GM12878 (cell line): ENCODE measurements at regions not wholly inside any gene's neighbourhood (a gene's known extent, or its start where the extent isn't known, plus 50 kb on each side); places are given as distances from the start of the nearest gene placed in this dataset.

Source experiments
- ATAC-seq: fragments of 200-7000 bp; cut with Tn5 transposase; 3 replicates; pipeline ENCODE4 v1.9.1; 2020; ENCODE audit warnings: mild to moderate bottlenecking, moderate library complexity
- BruUV-seq: library from RNA; stranded (reverse); fragments of 400-500 nt; replicated peaks from 2 replicates; lab custom pipeline; 2021; lab: Mats Ljungman, UMichigan
- CTCF ChIA-PET: fragments of 300-600 bp; sonication (Branson Sonifier 250); formaldehyde crosslinking; extraction: SDS; loops from one replicate; lab custom pipeline; 2021; ENCODE audit warnings: inconsistent platforms; lab: Yijun Ruan, JAX
- POLR2A ChIA-PET: fragments of 350-600 bp; formaldehyde crosslinking; extraction: SDS; loops from one replicate; lab custom pipeline; 2021; ENCODE audit warnings: inconsistent platforms; lab: Charles Lee
- RAD21 ChIA-PET: fragments of 300-600 bp; sonication (Branson Sonifier 250); formaldehyde crosslinking; loops from one replicate; lab custom pipeline; 2023; ENCODE audit warnings: antibody characterized with exemption; ENCODE audit not compliant: unreplicated experiment; lab: Charles Lee
- SMC1A ChIA-PET: fragments of 300-600 bp; sonication (Branson Sonifier 250); formaldehyde crosslinking; loops from one replicate; lab custom pipeline; 2023; ENCODE audit not compliant: unreplicated experiment, uncharacterized antibody; lab: Charles Lee
- DNase-seq: peaks from one replicate; pipeline ENCODE4 v3.0.0-alpha.2; 2011; ENCODE audit warnings: low read depth, low spot score
- FAIRE-seq: peaks from 3 replicates; lab custom pipeline; 2011; peaks lifted over from hg19 to GRCh38; lab: Jason Lieb, UNC
- H2AFZ ChIP-seq: 2 replicates; pipeline ENCODE4 v1.6.0; 2011; ENCODE audit warnings: low read depth, low read length, control low read depth; ENCODE audit not compliant: control insufficient read depth
- H3K27ac ChIP-seq: 2 replicates; pipeline ENCODE4 v1.5.1; 2011; ENCODE audit warnings: control low read depth; ENCODE audit not compliant: control insufficient read depth, insufficient read depth
- H3K27me3 ChIP-seq, 2 experiments: replicated peaks in 1 of 2; 2 replicates each; pipeline versions ENCODE4 v1.6.0 to v1.6.1; 2011; ENCODE audit warnings: low read length in 1 of 2; ENCODE audit not compliant: control insufficient read depth in 2 of 2, insufficient read depth in 2 of 2
- H3K36me3 ChIP-seq, 2 experiments: 2 replicates each; pipeline ENCODE4 v1.5.1; 2011; ENCODE audit warnings: low read length in 1 of 2; ENCODE audit not compliant: control insufficient read depth in 2 of 2, insufficient read depth in 2 of 2
- H3K4me1 ChIP-seq: 2 replicates; pipeline ENCODE4 v1.6.1; 2011; ENCODE audit warnings: mild to moderate bottlenecking, low read length, moderate library complexity, mixed read lengths; ENCODE audit not compliant: control insufficient read depth, insufficient read depth
- H3K4me2 ChIP-seq: 2 replicates; pipeline ENCODE4 v1.6.0; 2011; ENCODE audit warnings: control low read depth; ENCODE audit not compliant: control insufficient read depth, insufficient read depth
- H3K4me3 ChIP-seq: fragments of 200-600 bp; sonication (generic); 2 replicates; pipeline ENCODE4 v1.5.1; 2016
- H3K79me2 ChIP-seq: 2 replicates; pipeline ENCODE4 v1.6.0; 2011; ENCODE audit warnings: low read length; ENCODE audit not compliant: control insufficient read depth, insufficient read depth
- H3K9ac ChIP-seq: 2 replicates; pipeline ENCODE4 v1.8.0; 2011; ENCODE audit warnings: low read length, control low read depth, mixed read lengths; ENCODE audit not compliant: control insufficient read depth, insufficient read depth
- H3K9me3 ChIP-seq: replicated peaks from 3 replicates; pipeline ENCODE4 v1.5.1; 2011; ENCODE audit warnings: mild to moderate bottlenecking, low read length; ENCODE audit not compliant: control insufficient read depth, insufficient read depth
- H4K20me1 ChIP-seq: 2 replicates; pipeline ENCODE4 v1.6.0; 2011; ENCODE audit not compliant: control insufficient read depth, insufficient read depth
- HDGF ChIP-seq: fragments of 450-650 bp; IDR thresholded peaks from 2 replicates; pipeline ENCODE4 v1.6.1; 2016; ENCODE audit warnings: antibody characterized with exemption
- NBN ChIP-seq: fragments of 450-650 bp; IDR thresholded peaks from 2 replicates; pipeline ENCODE4 v1.6.1; 2016
- SRF ChIP-seq, 2 experiments: IDR thresholded peaks; 2 replicates each; pipeline ENCODE4 v1.6.1; 2011; ENCODE audit warnings: low read depth in 2 of 2, low read length in 2 of 2, mild to moderate bottlenecking in 1 of 2, moderate library complexity in 1 of 2
- TAF1 ChIP-seq: IDR thresholded peaks from 2 replicates; pipeline ENCODE4 v1.6.1; 2011; ENCODE audit warnings: mild to moderate bottlenecking, low read depth, low read length, borderline replicate concordance
- ZNF207 ChIP-seq: fragments of 450-650 bp; IDR thresholded peaks from 2 replicates; pipeline ENCODE4 v1.6.1; 2014; ENCODE audit warnings: antibody characterized with exemption, mild to moderate bottlenecking, borderline replicate concordance
- ZNF622 ChIP-seq: fragments of 450-650 bp; IDR thresholded peaks from 2 replicates; pipeline ENCODE4 v1.6.1; 2017; ENCODE audit warnings: mild to moderate bottlenecking, inconsistent platforms
- WGBS: methylation state at CpG from one replicate; pipeline ENCODE4 v1.1.6; 2016; ENCODE audit warnings: low lambda C conversion rate; ENCODE audit not compliant: insufficient replicate concordance, insufficient coverage; ENCODE audit errors: missing lambda C conversion rate; 5-methylcytosine and 5-hydroxymethylcytosine counted together
- in situ Hi-C: fragments of 300-500 bp; cut with MboI; formaldehyde crosslinking; loops from 9 replicates; pipeline ENCODE4 v1.14.3; 2018; ENCODE audit warnings: mixed read lengths
- intact Hi-C: fragments of 100-400 bp; cut with micrococcal nuclease; formaldehyde crosslinking; loops from one replicate; pipeline ENCODE4 v1.14.2; 2022; ENCODE audit not compliant: unreplicated experiment
- TF ChIP-seq, protein P1 (sequence below): IDR thresholded peaks from 2 replicates; pipeline ENCODE4 v1.6.1; 2012; ENCODE audit warnings: low read length, inconsistent platforms
- TF ChIP-seq, protein P2 (sequence below): IDR thresholded peaks from 2 replicates; pipeline ENCODE4 v1.6.1; 2011; ENCODE audit warnings: mild to moderate bottlenecking, low read depth, low read length, moderate library complexity; ENCODE audit not compliant: insufficient replicate concordance

DNA sequence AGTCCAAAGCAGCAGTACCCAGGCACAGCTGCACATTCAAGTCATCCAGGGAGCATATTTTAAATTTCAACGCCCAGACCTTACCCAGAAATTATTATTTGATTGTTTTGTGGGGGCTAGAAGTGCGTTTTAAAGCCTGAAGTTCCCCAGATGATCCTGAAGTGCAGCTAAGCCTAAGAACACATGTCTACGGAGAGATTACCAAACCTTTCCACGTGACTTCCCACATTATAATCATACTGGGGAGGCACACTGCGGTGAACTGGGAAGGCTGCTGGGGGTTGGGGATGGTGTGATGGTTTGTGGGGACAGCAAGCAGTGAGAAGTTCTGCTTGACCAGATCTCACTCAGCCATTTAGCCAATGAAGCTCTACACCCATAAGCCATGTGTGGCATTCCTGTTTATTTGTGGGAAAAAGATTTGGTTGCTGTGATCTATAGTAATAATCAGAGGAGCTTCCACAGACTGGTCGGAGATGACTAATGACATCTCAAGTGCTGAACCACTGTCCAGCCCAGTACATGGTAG is 93.4 kb upstream of the CDH6 start:
- TF ChIP-seq NBN: no peak
- H3K9me3 ChIP-seq: no peaks in the 10 kb centered on the region
- H3K79me2 ChIP-seq: no peaks in the 10 kb centered on the region
- SMC1A ChIA-PET: no interaction called here
- in situ Hi-C loops: no loop called here
- H3K27me3 ChIP-seq: no peaks in the 10 kb centered on the region
- H3K4me3 ChIP-seq: no peak overlapping the region
- H3K27ac ChIP-seq: no peak overlapping the region
- intact Hi-C loops: no loop called here
- no peak overlapping the region for H3K4me2 ChIP-seq
- H3K9ac ChIP-seq: no peak overlapping the region
- POLR2A ChIA-PET: no interaction called here
- no peaks in the 10 kb centered on the region for H4K20me1 ChIP-seq
- ATAC-seq (no peak), DNase-seq (no peak), FAIRE-seq (no peak)
- WGBS: 15% methylated on average over 6 of the region's 6 CpGs
- BruUV-seq: no TSS peak
- H3K4me1 ChIP-seq: no peaks in the 10 kb centered on the region
- H2AFZ ChIP-seq: no peak overlapping the region
- no peaks in the 10 kb centered on the region for H3K36me3 ChIP-seq
- RAD21 ChIA-PET: no interaction called here
- CTCF ChIA-PET: no interaction called here

DNA sequence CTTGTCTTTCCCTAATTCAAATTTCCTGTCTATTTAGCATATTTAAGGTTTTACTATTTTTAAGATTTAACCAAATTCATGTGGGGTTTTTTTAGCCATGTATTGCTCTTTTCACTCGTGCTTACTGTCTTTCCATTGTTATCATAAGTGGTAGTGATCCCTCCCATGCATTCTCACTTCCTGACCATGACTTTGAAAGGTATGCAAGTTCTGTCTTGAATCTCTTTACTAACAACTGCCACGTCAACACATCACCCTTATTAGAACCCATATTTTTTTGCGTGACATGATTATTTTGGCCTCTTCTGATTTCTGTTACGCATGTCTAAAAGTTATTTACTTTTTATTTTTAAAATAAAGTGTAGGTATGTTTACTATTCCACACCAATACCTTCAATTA is 94.7 kb upstream of the CDH6 start:
- no TSS peak for BruUV-seq
- ChIA-PET CTCF (no interaction called here), RAD21 (no interaction called here), SMC1A (no interaction called here), POLR2A (no interaction called here)
- Histone ChIP-seq H3K79me2 (no peaks in the 10 kb centered on the region), H3K9me3 (no peaks in the 10 kb centered on the region), H3K27me3 (no peaks in the 10 kb centered on the region), H3K4me3 (no peak overlapping the region), H3K4me2 (no peak overlapping the region), H2AFZ (no peak overlapping the region), H3K4me1 (no peaks in the 10 kb centered on the region), H3K36me3 (no peaks in the 10 kb centered on the region), H4K20me1 (no peaks in the 10 kb centered on the region), H3K9ac (no peak overlapping the region), H3K27ac (no peak overlapping the region)
- 26% methylated on average over 4 of the region's 4 CpGs for WGBS
- intact Hi-C loops: no loop called here
- ATAC-seq: no peak
- in situ Hi-C loops: no loop called here
- FAIRE-seq: no peak
- no peak for DNase-seq
- TF ChIP-seq ZNF207 (no peak), HDGF (no peak), SRF (IDR thresholded peaks at IDR 0.05; ENCODE audit: low read depth in 2 of 2, low read length in 2 of 2) (no peak), TAF1 (no peak), ZNF622 (no peak)
- TF ChIP-seq, protein P1, sequence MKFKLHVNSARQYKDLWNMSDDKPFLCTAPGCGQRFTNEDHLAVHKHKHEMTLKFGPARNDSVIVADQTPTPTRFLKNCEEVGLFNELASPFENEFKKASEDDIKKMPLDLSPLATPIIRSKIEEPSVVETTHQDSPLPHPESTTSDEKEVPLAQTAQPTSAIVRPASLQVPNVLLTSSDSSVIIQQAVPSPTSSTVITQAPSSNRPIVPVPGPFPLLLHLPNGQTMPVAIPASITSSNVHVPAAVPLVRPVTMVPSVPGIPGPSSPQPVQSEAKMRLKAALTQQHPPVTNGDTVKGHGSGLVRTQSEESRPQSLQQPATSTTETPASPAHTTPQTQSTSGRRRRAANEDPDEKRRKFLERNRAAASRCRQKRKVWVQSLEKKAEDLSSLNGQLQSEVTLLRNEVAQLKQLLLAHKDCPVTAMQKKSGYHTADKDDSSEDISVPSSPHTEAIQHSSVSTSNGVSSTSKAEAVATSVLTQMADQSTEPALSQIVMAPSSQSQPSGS: no peak
- TF ChIP-seq, protein P2, sequence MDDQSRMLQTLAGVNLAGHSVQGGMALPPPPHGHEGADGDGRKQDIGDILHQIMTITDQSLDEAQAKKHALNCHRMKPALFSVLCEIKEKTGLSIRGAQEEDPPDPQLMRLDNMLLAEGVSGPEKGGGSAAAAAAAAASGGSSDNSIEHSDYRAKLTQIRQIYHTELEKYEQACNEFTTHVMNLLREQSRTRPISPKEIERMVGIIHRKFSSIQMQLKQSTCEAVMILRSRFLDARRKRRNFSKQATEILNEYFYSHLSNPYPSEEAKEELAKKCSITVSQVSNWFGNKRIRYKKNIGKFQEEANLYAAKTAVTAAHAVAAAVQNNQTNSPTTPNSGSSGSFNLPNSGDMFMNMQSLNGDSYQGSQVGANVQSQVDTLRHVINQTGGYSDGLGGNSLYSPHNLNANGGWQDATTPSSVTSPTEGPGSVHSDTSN: no peak
